ENCODE measurements at regions not wholly inside any gene's neighbourhood (a gene's known extent, or its start where the extent isn't known, plus 50 kb on each side); places are given as distances from the start of the nearest gene placed in this dataset.

DNA sequence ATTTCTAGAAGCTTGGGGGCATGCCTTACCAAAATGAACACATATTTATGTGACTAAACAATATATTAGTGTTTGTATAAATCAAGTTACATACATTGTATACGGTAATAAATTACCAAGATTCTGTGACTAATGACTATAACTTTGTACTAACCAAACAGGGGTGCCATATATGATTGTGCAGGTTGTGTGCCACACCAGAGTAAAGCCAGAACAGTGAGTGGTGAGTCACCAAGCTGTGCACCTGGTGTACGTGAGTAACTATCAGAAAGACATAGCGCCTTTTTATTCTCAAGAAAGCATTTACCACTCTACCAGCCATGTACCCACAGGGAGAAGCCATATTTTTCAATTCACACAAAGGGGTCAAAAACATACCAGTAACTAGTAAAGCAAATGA lies 453.2 kb upstream of the PIK3C3 start:
- TF ChIP-seq, protein P1, sequence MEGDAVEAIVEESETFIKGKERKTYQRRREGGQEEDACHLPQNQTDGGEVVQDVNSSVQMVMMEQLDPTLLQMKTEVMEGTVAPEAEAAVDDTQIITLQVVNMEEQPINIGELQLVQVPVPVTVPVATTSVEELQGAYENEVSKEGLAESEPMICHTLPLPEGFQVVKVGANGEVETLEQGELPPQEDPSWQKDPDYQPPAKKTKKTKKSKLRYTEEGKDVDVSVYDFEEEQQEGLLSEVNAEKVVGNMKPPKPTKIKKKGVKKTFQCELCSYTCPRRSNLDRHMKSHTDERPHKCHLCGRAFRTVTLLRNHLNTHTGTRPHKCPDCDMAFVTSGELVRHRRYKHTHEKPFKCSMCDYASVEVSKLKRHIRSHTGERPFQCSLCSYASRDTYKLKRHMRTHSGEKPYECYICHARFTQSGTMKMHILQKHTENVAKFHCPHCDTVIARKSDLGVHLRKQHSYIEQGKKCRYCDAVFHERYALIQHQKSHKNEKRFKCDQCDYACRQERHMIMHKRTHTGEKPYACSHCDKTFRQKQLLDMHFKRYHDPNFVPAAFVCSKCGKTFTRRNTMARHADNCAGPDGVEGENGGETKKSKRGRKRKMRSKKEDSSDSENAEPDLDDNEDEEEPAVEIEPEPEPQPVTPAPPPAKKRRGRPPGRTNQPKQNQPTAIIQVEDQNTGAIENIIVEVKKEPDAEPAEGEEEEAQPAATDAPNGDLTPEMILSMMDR (IDR thresholded peaks at IDR 0.05), result no peak
- no peak for TF ChIP-seq POLR2A (IDR thresholded peaks at IDR 0.05)
